GM12878 (cell line): ENCODE measurements at regions not wholly inside any gene's neighbourhood (a gene's known extent, or its start where the extent isn't known, plus 50 kb on each side); places are given as distances from the start of the nearest gene placed in this dataset.

ENCODE experiments used
- CHD4 ChIP-seq: fragments of 200-600 bp; sonication (generic); IDR thresholded peaks from 2 replicates; pipeline ENCODE4 v1.6.1; 2016; ENCODE audit warnings: mild to moderate bottlenecking
- CREB1 ChIP-seq: IDR thresholded peaks from 2 replicates; pipeline ENCODE4 v1.6.1; 2012; ENCODE audit warnings: low read depth, mild to moderate bottlenecking, inconsistent platforms
- CTCF ChIP-seq, 3 experiments: IDR thresholded peaks in 2 of 3; conservative IDR thresholded peaks in 1 of 3; 2 replicates each; pipeline ENCODE4 v1.5.1; 2011; ENCODE audit warnings: low read depth in 3 of 3, low read length in 3 of 3, mild to moderate bottlenecking in 3 of 3, control low read depth in 2 of 3, moderate library complexity in 2 of 3, inconsistent platforms in 1 of 3, mixed read lengths in 1 of 3; ENCODE audit not compliant: control insufficient read depth in 2 of 3, insufficient read depth in 1 of 3; ENCODE audit errors: extremely low read depth in 1 of 3
- EP300 ChIP-seq, 2 experiments: fragments of 150-350 bp in 1 of 2; IDR thresholded peaks; 2 replicates each; pipeline ENCODE4 v1.6.1; 2011 to 2012; ENCODE audit warnings: low read depth in 2 of 2, low read length in 2 of 2, borderline replicate concordance in 1 of 2, improper control_type of control experiment in 1 of 2, inconsistent platforms in 1 of 2; ENCODE audit not compliant: control insufficient read depth in 1 of 2
- EZH2 ChIP-seq: IDR thresholded peaks from 2 replicates; pipeline ENCODE4 v1.6.1; 2012; ENCODE audit warnings: low read depth, mild to moderate bottlenecking, control low read depth, inconsistent platforms, low read length, borderline replicate concordance; ENCODE audit not compliant: control insufficient read depth
- GABPA ChIP-seq: IDR thresholded peaks from 2 replicates; pipeline ENCODE4 v1.6.1; 2014; ENCODE audit warnings: antibody characterized with exemption, low read depth, mild to moderate bottlenecking, inconsistent platforms
- MXI1 ChIP-seq: fragments of 150-350 bp; IDR thresholded peaks from 2 replicates; pipeline ENCODE4 v1.6.1; 2011; ENCODE audit warnings: low read depth, mild to moderate bottlenecking, inconsistent platforms, low read length, improper control_type of control experiment
- NR2F1 ChIP-seq: fragments of 450-650 bp; conservative IDR thresholded peaks from 2 replicates; pipeline ENCODE4 v1.6.1; 2017; ENCODE audit warnings: mild to moderate bottlenecking
- POLR2A ChIP-seq: IDR thresholded peaks from 2 replicates; pipeline ENCODE4 v1.6.1; 2011; ENCODE audit warnings: low read depth, mild to moderate bottlenecking, low read length
- RAD21 ChIP-seq: IDR thresholded peaks from 2 replicates; pipeline ENCODE4 v1.6.1; 2011; ENCODE audit warnings: mild to moderate bottlenecking, low read depth, low read length, moderate library complexity; ENCODE audit not compliant: insufficient read depth
- SUPT20H ChIP-seq: IDR thresholded peaks from 2 replicates; pipeline ENCODE4 v1.6.1; 2011; ENCODE audit warnings: low read depth, mild to moderate bottlenecking, low read length, moderate library complexity, borderline replicate concordance; ENCODE audit not compliant: control insufficient read depth
- USF1 ChIP-seq: IDR thresholded peaks from 2 replicates; pipeline ENCODE4 v1.6.1; 2011; ENCODE audit warnings: borderline replicate concordance, low read depth, mild to moderate bottlenecking, moderate library complexity, mixed read lengths, low read length; ENCODE audit not compliant: insufficient read depth; ENCODE audit errors: extremely low read length
- USF2 ChIP-seq: IDR thresholded peaks from 2 replicates; pipeline ENCODE4 v1.6.1; 2011; ENCODE audit warnings: low read depth, low read length, improper control_type of control experiment, borderline replicate concordance
- ZNF592 ChIP-seq: fragments of 450-650 bp; IDR thresholded peaks from 2 replicates; pipeline ENCODE4 v1.6.1; 2017; ENCODE audit warnings: mild to moderate bottlenecking, moderate library complexity

- TF ChIP-seq NR2F1 (no peak), GABPA (no peak), POLR2A (no peak), EZH2 (no peak), CREB1 (no peak), EP300 (IDR thresholded peaks at IDR 0.05; ENCODE audit: borderline replicate concordance in 1 of 2, control insufficient read depth in 1 of 2, low read depth in 2 of 2, low read length in 2 of 2) (no peak), USF2 (no peak), RAD21 (no peak), CHD4 (no peak), CTCF (IDR thresholded peaks at IDR 0.05 in 2 of 3, conservative IDR thresholded peaks at IDR 0.05 in 1 of 3; ENCODE audit: control insufficient read depth in 2 of 3, extremely low read depth in 1 of 3, insufficient read depth in 1 of 3, low read depth in 3 of 3, low read length in 3 of 3) (no peak), USF1 (no peak), ZNF592 (no peak), MXI1 (no peak), SUPT20H (no peak)
These were observed 120.3 kb upstream of the OGFRL1 start for GRCh38 chr6:71168233-71168765.
